ENCODE measurements at regions not wholly inside any gene's neighbourhood (a gene's known extent, or its start where the extent isn't known, plus 50 kb on each side); places are given as distances from the start of the nearest gene placed in this dataset.

DNA sequence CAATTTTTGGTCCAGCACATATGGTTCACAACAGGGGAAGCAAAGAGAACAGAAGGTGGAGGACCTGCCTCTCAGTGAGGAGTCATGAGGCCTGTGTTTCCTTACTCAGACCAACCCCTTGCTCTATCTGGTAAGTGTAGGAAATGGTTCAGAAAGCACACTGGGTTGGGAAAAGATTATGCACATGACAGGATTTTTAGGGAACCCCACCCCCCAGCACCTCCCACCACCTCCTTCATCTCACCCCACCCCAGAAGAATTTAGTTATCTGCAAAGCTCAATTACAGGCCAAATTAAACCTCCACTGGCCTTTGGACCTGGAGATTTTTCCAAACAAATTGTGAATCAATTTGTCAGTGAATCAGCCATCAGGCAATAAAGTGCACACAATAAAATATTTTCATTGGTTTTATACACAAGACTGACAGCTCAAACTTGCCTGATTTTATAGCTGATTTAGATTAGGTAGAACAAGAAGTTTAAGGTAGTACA is 132.8 kb downstream of the DACT1 start:
- dilution Hi-C loops (cut with MboI; ENCODE audit: extremely low pct_ligation_motif_present, low sequenced_read_pairs) = no loop called here
- H3K27ac ChIP-seq (ENCODE audit: control insufficient read depth, insufficient read depth, low read length) = no peak overlapping the region
- no peaks in the 10 kb centered on the region for H3K4me1 ChIP-seq (ENCODE audit: control insufficient read depth, extremely low read depth, insufficient read depth, low read length)
- DNase-seq (ENCODE audit: low read depth, low spot score) (no peak), FAIRE-seq (no peak)
- H3K9me3 ChIP-seq (ENCODE audit: control insufficient read depth, low read depth, low read length) = no peaks in the 10 kb centered on the region
- no peak overlapping the region for H3K9ac ChIP-seq (ENCODE audit: control insufficient read depth, extremely low read depth, insufficient read depth, low read length)
- no peaks in the 10 kb centered on the region for H3K79me2 ChIP-seq (ENCODE audit: control insufficient read depth, insufficient read depth, low read length)
- no peaks in the 10 kb centered on the region for H4K20me1 ChIP-seq (ENCODE audit: control insufficient read depth, extremely low read depth, insufficient read depth, low read length)
- H3K4me3 ChIP-seq (ENCODE audit: control insufficient read depth in 2 of 3, extremely low read depth in 1 of 3, insufficient read depth in 2 of 3, low read depth in 1 of 3, low read length in 3 of 3) = no peak overlapping the region
- no peaks in the 10 kb centered on the region for H3K27me3 ChIP-seq (ENCODE audit: control insufficient read depth, extremely low read depth, insufficient read depth, low read length)
- no peaks in the 10 kb centered on the region for H3K9me1 ChIP-seq (ENCODE audit: control insufficient read depth, extremely low read depth, insufficient read depth, low read length)
- H2AFZ ChIP-seq (ENCODE audit: control insufficient read depth, low read length) = no peak overlapping the region
- no peaks in the 10 kb centered on the region for H3K36me3 ChIP-seq (ENCODE audit: control insufficient read depth in 2 of 2, extremely low read depth in 1 of 2, insufficient read depth in 2 of 2, low read length in 2 of 2)
- no peak overlapping the region for H3K4me2 ChIP-seq (ENCODE audit: control insufficient read depth, extremely low read depth, insufficient read depth, low read depth, low read length)
- TF ChIP-seq, protein P1, sequence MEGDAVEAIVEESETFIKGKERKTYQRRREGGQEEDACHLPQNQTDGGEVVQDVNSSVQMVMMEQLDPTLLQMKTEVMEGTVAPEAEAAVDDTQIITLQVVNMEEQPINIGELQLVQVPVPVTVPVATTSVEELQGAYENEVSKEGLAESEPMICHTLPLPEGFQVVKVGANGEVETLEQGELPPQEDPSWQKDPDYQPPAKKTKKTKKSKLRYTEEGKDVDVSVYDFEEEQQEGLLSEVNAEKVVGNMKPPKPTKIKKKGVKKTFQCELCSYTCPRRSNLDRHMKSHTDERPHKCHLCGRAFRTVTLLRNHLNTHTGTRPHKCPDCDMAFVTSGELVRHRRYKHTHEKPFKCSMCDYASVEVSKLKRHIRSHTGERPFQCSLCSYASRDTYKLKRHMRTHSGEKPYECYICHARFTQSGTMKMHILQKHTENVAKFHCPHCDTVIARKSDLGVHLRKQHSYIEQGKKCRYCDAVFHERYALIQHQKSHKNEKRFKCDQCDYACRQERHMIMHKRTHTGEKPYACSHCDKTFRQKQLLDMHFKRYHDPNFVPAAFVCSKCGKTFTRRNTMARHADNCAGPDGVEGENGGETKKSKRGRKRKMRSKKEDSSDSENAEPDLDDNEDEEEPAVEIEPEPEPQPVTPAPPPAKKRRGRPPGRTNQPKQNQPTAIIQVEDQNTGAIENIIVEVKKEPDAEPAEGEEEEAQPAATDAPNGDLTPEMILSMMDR (optimal IDR thresholded peaks at IDR 0.05 in 1 of 3, IDR thresholded peaks at IDR 0.05 in 1 of 3, conservative IDR thresholded peaks at IDR 0.05 in 1 of 3; ENCODE audit: extremely low read depth in 1 of 3, insufficient read depth in 2 of 3, low read length in 3 of 3) = no peak
- TF ChIP-seq EZH2 (IDR thresholded peaks at IDR 0.05; ENCODE audit: low read length) = no peak

DNA sequence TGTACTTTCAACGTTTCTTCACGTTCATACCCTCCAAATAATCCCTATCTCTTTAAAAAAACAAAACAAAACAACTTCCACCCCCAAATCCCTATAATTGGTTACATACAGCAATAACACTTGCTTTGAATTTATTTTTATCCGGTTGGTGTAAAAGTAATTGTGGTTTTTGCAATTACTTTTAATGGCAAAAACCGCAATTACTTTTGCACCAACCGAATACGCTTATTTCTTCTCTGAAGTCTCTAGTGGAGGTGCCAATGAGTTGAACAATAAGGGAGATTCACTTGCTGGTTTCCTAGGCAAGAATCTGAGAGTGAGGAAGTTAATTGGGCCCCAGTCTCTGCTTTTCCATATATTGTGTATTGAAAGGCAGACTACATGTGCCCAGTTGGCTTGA is 133.3 kb downstream of the DACT1 start:
- H3K27ac ChIP-seq (ENCODE audit: control insufficient read depth, insufficient read depth, low read length) = no peak overlapping the region
- H2AFZ ChIP-seq (ENCODE audit: control insufficient read depth, low read length) = no peak overlapping the region
- H4K20me1 ChIP-seq (ENCODE audit: control insufficient read depth, extremely low read depth, insufficient read depth, low read length) = no peaks in the 10 kb centered on the region
- H3K9ac ChIP-seq (ENCODE audit: control insufficient read depth, extremely low read depth, insufficient read depth, low read length) = no peak overlapping the region
- no peaks in the 10 kb centered on the region for H3K36me3 ChIP-seq (ENCODE audit: control insufficient read depth in 2 of 2, extremely low read depth in 1 of 2, insufficient read depth in 2 of 2, low read length in 2 of 2)
- dilution Hi-C loops (cut with MboI; ENCODE audit: extremely low pct_ligation_motif_present, low sequenced_read_pairs) = no loop called here
- no peak overlapping the region for H3K4me2 ChIP-seq (ENCODE audit: control insufficient read depth, extremely low read depth, insufficient read depth, low read depth, low read length)
- no peaks in the 10 kb centered on the region for H3K9me3 ChIP-seq (ENCODE audit: control insufficient read depth, low read depth, low read length)
- no peak overlapping the region for H3K4me3 ChIP-seq (ENCODE audit: control insufficient read depth in 2 of 3, extremely low read depth in 1 of 3, insufficient read depth in 2 of 3, low read depth in 1 of 3, low read length in 3 of 3)
- no peak for FAIRE-seq
- no peak for DNase-seq (ENCODE audit: low read depth, low spot score)
- no peaks in the 10 kb centered on the region for H3K4me1 ChIP-seq (ENCODE audit: control insufficient read depth, extremely low read depth, insufficient read depth, low read length)
- no peak for TF ChIP-seq EZH2 (IDR thresholded peaks at IDR 0.05; ENCODE audit: low read length)
- TF ChIP-seq, protein P1 (optimal IDR thresholded peaks at IDR 0.05 in 1 of 3, IDR thresholded peaks at IDR 0.05 in 1 of 3, conservative IDR thresholded peaks at IDR 0.05 in 1 of 3; ENCODE audit: extremely low read depth in 1 of 3, insufficient read depth in 2 of 3, low read length in 3 of 3) = no peak
- no peaks in the 10 kb centered on the region for H3K9me1 ChIP-seq (ENCODE audit: control insufficient read depth, extremely low read depth, insufficient read depth, low read length)
- no peaks in the 10 kb centered on the region for H3K79me2 ChIP-seq (ENCODE audit: control insufficient read depth, insufficient read depth, low read length)
- no peaks in the 10 kb centered on the region for H3K27me3 ChIP-seq (ENCODE audit: control insufficient read depth, extremely low read depth, insufficient read depth, low read length)

Data from keratinocyte (primary cell).